OCI-LY7 (cell line): ENCODE measurements at regions not wholly inside any gene's neighbourhood (a gene's known extent, or its start where the extent isn't known, plus 50 kb on each side); places are given as distances from the start of the nearest gene placed in this dataset.

ENCODE experiments used
- BruUV-seq: library from RNA; stranded (reverse); fragments of 400-500 nt; replicated peaks from 2 replicates; lab custom pipeline; 2021; lab: Mats Ljungman, UMichigan
- CTCF ChIA-PET: fragments of 300-600 bp; sonication (Branson Sonifier 250); formaldehyde crosslinking; loops from one replicate; lab custom pipeline; 2022; ENCODE audit warnings: antibody characterized with exemption; ENCODE audit not compliant: unreplicated experiment; lab: Charles Lee
- POLR2A ChIA-PET: fragments of 300-600 bp; sonication (Branson Sonifier 250); formaldehyde crosslinking; loops from one replicate; lab custom pipeline; 2022; ENCODE audit warnings: antibody characterized with exemption; lab: Charles Lee
- DNase-seq: peaks from one replicate; pipeline ENCODE4 v3.0.0-alpha.2; 2015; ENCODE audit warnings: low spot score
- H2AFZ ChIP-seq: fragments of 200-600 bp; sonication (generic), shearing (Covaris generic); 2 replicates; pipeline ENCODE4 v1.6.1; 2014; ENCODE audit warnings: mild to moderate bottlenecking, antibody characterized with exemption, low read length, moderate library complexity
- H3K27ac ChIP-seq: fragments of 200-600 bp; sonication (generic); 2 replicates; pipeline ENCODE4 v1.5.1; 2014; ENCODE audit warnings: mixed run types, low read depth, mild to moderate bottlenecking, moderate library complexity, low read length, inconsistent platforms; ENCODE audit not compliant: poor library complexity, severe bottlenecking
- H3K36me3 ChIP-seq: fragments of 200-600 bp; sonication (generic); 2 replicates; pipeline ENCODE4 v1.6.1; 2014; ENCODE audit warnings: mild to moderate bottlenecking, antibody characterized with exemption, low read length, moderate library complexity, mixed read lengths; ENCODE audit not compliant: insufficient read depth
- H3K4me1 ChIP-seq: fragments of 200-600 bp; sonication (generic); 2 replicates; pipeline ENCODE4 v1.5.1; 2014; ENCODE audit warnings: mild to moderate bottlenecking, low read length; ENCODE audit not compliant: insufficient read depth, poor library complexity, severe bottlenecking
- H3K4me2 ChIP-seq: fragments of 200-600 bp; sonication (generic); 2 replicates; pipeline ENCODE4 v1.6.1; 2014; ENCODE audit warnings: mild to moderate bottlenecking, low read length
- H3K4me3 ChIP-seq: fragments of 200-600 bp; sonication (generic); 2 replicates; pipeline ENCODE4 v1.5.1; 2014; ENCODE audit warnings: mild to moderate bottlenecking, low read depth, low read length; ENCODE audit not compliant: poor library complexity, severe bottlenecking
- H3K79me2 ChIP-seq: fragments of 200-600 bp; sonication (generic); 2 replicates; pipeline ENCODE4 v1.6.1; 2016; ENCODE audit warnings: low read depth, mild to moderate bottlenecking, low read length, moderate library complexity, mixed read lengths; ENCODE audit not compliant: insufficient read depth
- H3K9me2 ChIP-seq: fragments of 200-600 bp; sonication (generic); 2 replicates; pipeline ENCODE4 v1.6.1; 2016; ENCODE audit warnings: mild to moderate bottlenecking, low read length, mixed read lengths; ENCODE audit not compliant: insufficient read depth
- H3K9me3 ChIP-seq: fragments of 200-600 bp; sonication (generic); 2 replicates; pipeline ENCODE4 v1.6.1; 2014; ENCODE audit warnings: mild to moderate bottlenecking, mixed run types, low read length, mixed read lengths
- H4K20me1 ChIP-seq: fragments of 200-600 bp; sonication (generic); 2 replicates; pipeline ENCODE4 v1.6.1; 2014; ENCODE audit warnings: mild to moderate bottlenecking, antibody characterized with exemption, low read length, moderate library complexity, mixed read lengths; ENCODE audit not compliant: insufficient read depth
- CTCF ChIP-seq: fragments of 200-600 bp; sonication (generic); conservative IDR thresholded peaks from 2 replicates; pipeline ENCODE4 v1.5.1; 2014; ENCODE audit warnings: mild to moderate bottlenecking, antibody characterized with exemption, low read length, moderate library complexity, mixed read lengths
- EZH2phosphoT487 ChIP-seq: fragments of 200-600 bp; sonication (generic); IDR thresholded peaks from 2 replicates; pipeline ENCODE4 v1.6.1; 2018; ENCODE audit warnings: low read depth, borderline replicate concordance, mild to moderate bottlenecking, mixed run types, antibody characterized with exemption, low read length, moderate library complexity, mixed read lengths
- intact Hi-C: fragments of 100-400 bp; cut with micrococcal nuclease; formaldehyde crosslinking; loops from one replicate; pipeline ENCODE4 v1.10.0; 2022; ENCODE audit not compliant: unreplicated experiment

GRCh38 chr6:51382847-51383246 lies 564.2 kb downstream of the TFAP2B start:
- no peak for DNase-seq
- intact Hi-C loops, result no loop called here
- no peaks in the 10 kb centered on the region for H4K20me1 ChIP-seq
- no peak overlapping the region for H3K4me2 ChIP-seq
- no peak overlapping the region for H2AFZ ChIP-seq
- no TSS peak for BruUV-seq
- H3K36me3 ChIP-seq, result no peaks in the 10 kb centered on the region
- no peaks in the 10 kb centered on the region for H3K79me2 ChIP-seq
- H3K4me3 ChIP-seq, result no peak overlapping the region
- POLR2A ChIA-PET, result no interaction called here
- H3K9me2 ChIP-seq, result no peaks in the 10 kb centered on the region
- H3K9me3 ChIP-seq, result no peaks in the 10 kb centered on the region
- H3K4me1 ChIP-seq, result no peaks in the 10 kb centered on the region
- no peak overlapping the region for H3K27ac ChIP-seq
- TF ChIP-seq EZH2phosphoT487 (no peak), CTCF (no peak)
- CTCF ChIA-PET, result no interaction called here

- TF ChIP-seq EZH2phosphoT487 (no peak), CTCF (no peak)
- no peaks in the 10 kb centered on the region for H3K36me3 ChIP-seq
- ChIA-PET CTCF (no interaction called here), POLR2A (interaction anchor here (0.6 kb wide), 2 partner anchors 9 to 293 kb away, joined by 3 read pairs; no protein-coding TSS in a partner anchor)
- DNase-seq, result no peak
- H3K79me2 ChIP-seq, result no peaks in the 10 kb centered on the region
- no TSS peak for BruUV-seq
- no peaks in the 10 kb centered on the region for H3K9me2 ChIP-seq
- intact Hi-C loops, result no loop called here
- no peak overlapping the region for H3K4me3 ChIP-seq
- H3K4me2 ChIP-seq, result no peak overlapping the region
- H3K9me3 ChIP-seq, result no peaks in the 10 kb centered on the region
- no peaks in the 10 kb centered on the region for H3K4me1 ChIP-seq
- H4K20me1 ChIP-seq, result no peaks in the 10 kb centered on the region
- H3K27ac ChIP-seq, result no peak overlapping the region
- H2AFZ ChIP-seq, result no peak overlapping the region
Measured at GRCh38 chr6:51384736-51385135, 566.1 kb downstream of the TFAP2B start.

- ChIA-PET POLR2A (interaction anchor here (1.0 kb wide), 2 partner anchors 14 to 102 kb away, joined by 3 read pairs; no protein-coding TSS in a partner anchor), CTCF (no interaction called here)
- no peaks in the 10 kb centered on the region for H3K36me3 ChIP-seq
- no peak for TF ChIP-seq EZH2phosphoT487
- no TSS peak for BruUV-seq
- intact Hi-C loops, result no loop called here
- H3K9me3 ChIP-seq, result no peaks in the 10 kb centered on the region
- no peak overlapping the region for H3K27ac ChIP-seq
- no peaks in the 10 kb centered on the region for H3K9me2 ChIP-seq
- H3K4me1 ChIP-seq, result no peaks in the 10 kb centered on the region
- no peaks in the 10 kb centered on the region for H3K79me2 ChIP-seq
- no peak overlapping the region for H2AFZ ChIP-seq
- H4K20me1 ChIP-seq, result no peaks in the 10 kb centered on the region
- no peak overlapping the region for H3K4me3 ChIP-seq
- no peak for DNase-seq
- no peak overlapping the region for H3K4me2 ChIP-seq
Measured at GRCh38 chr6:51386347-51386836, 567.7 kb downstream of the TFAP2B start.
